Dedifferentiated amniotic fluid mesenchymal stem cell (primary cell): ENCODE measurements at regions not wholly inside any gene's neighbourhood (a gene's known extent, or its start where the extent isn't known, plus 50 kb on each side); places are given as distances from the start of the nearest gene placed in this dataset.
A peak's percentile ranks its signal among the peaks of the same experiment; 100 is the strongest.
"Not testable (repeated sequence)": the region's sequence is repeated elsewhere in the genome, so short reads cannot be mapped to it uniquely, and the experiment has no call there.

Experiments used
- DNase-seq: peaks from one replicate; pipeline ENCODE4 v3.0.0-alpha.2; 2016; ENCODE audit errors: extremely low spot score

DNA sequence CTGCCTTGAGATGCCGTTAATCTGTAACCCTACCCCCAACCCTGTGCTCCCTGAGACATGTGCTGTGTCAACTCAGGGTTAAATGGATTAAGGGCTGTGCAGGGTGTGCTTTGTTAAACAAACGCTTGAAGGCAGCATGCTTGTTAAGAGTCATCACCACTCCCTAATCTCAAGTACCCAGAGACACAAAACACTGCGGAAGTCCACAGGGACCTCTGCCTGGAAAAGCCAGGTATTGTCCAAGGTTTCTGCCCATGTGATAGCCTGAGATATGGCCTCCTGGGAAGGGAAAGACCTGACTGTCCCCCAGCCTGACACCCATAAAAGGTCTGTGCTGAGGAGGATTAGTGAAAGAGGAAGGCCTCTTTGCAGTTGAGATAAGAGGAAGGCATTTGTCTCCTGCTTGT is 270.8 kb upstream of the FRG2C start:
- not testable (repeated sequence) for DNase-seq

DNA sequence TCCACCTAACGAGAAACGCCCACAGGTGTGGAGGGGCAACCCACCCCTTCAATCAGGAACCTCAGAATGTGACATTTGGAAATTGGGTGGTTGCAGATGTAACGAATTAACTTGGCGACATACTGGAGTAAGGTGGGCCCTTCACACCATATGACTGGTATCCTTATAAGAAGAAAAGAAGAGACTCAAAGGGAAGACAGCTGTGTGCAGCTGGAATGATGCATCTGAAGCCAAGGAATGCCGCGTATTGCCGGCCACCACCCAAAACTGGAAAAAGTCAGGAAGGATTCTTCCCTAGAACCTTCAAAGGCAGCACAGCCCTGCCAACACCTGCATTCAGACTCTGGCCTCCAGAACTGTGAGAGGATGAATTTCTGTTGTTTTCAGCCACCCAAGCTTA is 270.0 kb upstream of the FRG2C start:
- not testable (repeated sequence) for DNase-seq

DNA sequence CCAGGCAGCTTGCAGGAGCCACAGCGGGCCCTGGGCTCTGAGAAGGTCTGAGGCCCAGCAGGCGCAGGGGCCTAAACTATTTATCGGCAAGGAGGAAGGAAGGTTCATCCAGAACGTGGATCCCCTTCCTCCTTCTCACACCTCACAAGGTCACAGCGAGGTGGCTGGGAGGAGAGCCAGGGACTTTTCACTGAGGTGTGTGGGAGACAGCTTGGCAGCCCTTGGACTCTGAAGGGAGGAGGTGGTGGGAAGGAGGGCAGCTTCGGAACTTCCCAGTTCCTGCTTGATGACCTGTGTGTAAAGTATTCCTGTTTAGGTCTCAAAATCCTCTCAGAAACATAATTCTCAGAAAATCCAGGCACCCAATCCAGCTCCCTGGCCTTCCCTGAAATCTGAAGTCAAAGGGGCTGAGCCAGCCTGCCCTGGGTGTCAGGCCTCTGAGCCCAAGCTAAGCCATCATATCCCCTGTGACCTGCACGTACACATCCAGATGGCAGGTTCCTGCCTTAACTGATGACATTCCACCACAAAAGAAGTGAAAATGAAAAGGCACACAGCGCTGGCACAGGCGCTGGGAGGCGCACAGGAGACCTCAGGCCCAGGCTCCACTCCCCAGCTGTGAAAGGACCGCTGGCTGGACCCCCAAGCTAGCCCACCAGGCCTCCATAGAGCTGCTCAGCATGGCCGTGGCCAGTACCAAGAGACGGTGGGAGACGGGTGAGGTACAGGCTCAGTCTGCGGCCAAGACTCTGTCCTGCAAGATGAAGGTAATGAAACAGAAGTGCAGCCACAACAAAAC is 269.4 kb upstream of the FRG2C start:
- DNase-seq = not testable (repeated sequence)

DNA sequence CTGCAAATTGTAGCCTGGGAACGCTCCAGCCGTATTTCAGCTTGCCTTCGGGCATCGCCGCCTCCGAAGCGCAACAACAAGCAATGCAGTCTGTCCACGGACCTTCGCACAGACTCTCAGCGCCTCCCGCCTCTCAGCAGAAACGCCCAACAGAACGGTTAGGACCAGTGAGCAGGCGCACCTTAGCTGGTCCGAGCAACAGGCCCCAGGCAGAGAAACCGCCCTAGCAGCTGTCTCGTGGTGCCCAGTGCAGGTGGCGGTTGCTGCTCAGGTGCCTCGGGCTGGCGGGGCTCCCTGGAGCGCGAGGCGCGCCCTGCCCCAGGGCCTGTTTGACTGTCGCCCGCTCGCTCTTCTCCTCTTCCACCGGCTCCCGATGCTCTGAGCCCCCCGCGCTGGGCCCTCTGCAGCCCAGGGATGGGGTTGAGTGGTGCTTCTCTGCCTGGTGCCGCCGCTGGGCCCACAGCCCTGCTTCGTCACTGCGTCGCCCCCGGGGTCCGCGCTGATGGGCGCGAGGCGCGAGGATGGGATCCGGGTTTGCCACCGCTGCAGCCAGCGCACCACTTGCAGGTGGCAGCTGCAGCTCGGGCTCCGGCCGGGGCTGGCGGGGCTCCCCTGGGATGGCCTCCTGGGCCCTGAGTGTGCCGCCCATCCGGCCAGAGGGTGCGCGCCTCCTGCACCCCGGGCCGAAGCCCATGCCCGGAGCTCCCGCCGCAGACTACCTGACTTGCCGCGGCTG is 268.4 kb upstream of the FRG2C start:
- DNase-seq = no peak

DNA sequence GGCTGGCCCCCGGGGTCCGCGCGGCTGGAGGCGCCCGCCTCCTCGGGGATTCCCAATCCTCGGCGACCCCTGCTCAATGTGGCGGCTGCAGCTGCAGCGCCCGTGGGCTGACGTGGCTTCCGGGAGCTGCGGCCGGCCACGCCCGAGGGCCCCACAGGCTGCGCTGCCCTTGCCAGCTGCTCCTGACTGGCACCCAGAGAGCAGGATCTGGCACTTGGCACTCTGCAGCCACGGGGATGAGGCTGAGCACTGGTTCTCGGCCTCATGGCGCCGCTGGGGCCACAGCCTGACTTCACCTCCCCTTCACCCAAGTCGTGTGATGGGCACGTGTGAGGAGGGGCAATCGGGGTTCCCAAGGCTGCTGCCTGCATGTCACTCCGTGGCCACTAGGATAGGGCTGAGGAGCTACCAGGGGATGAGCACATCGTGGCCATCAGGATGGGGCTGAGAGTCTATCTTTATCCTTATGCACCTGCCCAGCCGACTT is 267.8 kb upstream of the FRG2C start:
- DNase-seq = no peak

DNA sequence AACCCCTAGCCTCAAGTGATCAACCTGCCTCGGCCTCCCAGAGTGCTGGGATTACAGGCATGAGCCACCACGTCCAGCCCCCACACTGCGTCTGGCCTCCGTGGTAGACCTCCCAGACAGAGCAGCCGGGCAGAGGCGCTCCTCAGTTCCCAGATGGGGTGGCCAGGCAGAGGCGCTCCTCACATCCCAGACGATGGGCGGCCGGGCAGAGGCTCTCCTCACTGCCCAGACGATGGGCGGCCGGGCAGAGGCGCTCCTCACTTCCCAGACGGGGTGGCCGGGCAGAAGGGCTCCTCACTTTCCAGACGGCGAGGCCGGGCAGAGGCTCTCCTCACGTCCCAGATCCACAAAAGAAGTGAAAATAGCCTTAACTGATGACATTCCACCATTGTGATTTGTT is 266.6 kb upstream of the FRG2C start:
- DNase-seq = not testable (repeated sequence)

DNA sequence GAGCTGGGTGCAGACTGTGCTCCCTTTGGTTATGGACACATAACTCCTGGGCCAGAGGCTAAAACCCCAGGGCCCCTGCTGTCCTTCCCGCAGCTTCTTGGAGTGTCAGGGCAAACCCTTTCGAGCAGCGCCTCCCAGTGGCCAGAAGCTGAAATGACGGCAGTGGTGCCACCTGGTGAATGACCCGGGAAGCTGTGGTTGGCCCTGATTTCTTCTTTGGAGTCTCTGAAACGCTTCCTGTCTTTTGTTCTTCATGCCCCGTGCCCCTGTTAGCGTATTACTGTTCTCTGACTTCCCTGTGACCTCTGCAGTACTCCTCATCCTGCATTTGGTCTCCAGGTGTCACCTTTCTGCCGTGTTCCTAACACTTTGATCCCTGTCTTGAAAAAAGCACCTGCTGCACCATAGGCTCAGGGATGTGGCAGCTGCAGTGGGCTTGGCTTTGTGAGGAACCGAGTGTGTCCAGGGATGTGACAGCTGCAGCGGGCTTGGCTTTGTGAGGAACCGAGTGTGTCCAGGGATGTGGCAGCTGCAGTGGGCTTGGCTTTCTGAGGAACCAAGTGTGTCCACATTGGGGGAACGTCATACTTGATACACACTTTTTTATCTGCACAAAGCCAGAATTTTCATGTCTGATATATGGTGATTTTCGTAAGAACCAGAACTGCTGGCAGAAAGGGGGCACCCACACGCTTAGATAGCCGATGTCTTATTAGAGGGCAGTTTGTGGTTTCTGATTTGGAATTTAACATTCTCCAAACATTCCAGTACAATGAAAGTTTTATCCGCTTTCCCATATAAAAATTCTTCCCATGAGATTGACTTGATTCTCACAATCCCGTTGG is 241.8 kb upstream of the FRG2C start:
- DNase-seq = not testable (repeated sequence)

DNA sequence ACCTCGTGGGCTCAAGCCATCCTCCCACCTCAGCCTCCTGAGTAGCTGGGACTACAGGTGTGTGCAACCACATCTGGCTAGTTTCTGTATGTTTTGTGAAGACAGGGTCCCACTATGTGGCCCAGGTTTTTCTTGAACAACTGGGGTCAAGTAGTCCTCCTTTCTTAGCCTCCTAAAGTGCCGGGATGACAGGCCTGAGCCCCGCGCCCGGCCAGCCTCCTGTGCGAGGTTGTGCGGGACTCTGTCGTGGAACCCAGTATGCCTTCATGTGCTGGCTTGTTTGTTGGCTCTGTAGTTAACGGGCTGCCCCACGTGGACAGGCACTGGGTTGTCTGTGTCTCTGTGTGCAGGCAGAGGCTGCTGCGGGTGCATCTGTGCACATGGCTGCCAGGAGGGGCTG is 238.7 kb upstream of the FRG2C start:
- DNase-seq = not testable (repeated sequence)

DNA sequence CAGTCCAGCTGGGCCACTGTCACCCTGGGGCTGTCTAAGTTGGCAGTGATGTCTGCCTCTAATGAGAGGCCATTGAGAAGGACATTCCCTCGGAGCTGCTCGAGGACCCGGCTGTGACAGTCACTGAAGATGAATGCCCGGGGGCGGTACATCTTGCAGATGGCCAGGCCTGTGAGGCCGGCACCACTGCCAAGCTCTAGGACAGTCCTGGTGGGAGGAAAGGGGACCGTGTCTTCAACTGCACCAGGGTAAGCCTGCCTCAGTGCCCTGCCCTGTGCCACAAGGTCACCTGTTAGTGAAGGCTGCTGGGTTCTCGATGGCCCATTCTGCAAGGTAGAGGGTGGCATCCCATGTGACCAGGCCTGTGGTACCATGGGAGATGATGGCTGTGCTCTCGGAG is 236.6 kb upstream of the FRG2C start:
- DNase-seq = not testable (repeated sequence)

DNA sequence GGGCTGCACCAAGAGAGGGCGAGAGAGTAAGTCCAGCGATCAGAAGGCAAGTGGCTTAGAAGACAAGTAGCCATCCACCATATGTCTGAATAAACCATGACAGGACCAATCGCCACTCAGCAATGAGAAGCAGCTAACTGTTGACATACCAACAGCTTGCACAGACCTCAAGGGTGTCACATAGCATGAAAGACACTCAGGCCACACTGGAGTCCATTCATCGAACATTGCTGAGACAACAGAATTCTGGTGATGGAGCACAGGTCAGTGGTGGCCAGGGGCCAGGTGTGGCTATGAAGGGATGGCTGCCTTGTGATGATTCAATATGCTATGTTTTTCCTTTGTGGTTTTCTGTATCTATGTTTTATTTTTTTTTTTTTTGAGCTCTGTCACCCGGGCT is 236.2 kb upstream of the FRG2C start:
- not testable (repeated sequence) for DNase-seq

DNA sequence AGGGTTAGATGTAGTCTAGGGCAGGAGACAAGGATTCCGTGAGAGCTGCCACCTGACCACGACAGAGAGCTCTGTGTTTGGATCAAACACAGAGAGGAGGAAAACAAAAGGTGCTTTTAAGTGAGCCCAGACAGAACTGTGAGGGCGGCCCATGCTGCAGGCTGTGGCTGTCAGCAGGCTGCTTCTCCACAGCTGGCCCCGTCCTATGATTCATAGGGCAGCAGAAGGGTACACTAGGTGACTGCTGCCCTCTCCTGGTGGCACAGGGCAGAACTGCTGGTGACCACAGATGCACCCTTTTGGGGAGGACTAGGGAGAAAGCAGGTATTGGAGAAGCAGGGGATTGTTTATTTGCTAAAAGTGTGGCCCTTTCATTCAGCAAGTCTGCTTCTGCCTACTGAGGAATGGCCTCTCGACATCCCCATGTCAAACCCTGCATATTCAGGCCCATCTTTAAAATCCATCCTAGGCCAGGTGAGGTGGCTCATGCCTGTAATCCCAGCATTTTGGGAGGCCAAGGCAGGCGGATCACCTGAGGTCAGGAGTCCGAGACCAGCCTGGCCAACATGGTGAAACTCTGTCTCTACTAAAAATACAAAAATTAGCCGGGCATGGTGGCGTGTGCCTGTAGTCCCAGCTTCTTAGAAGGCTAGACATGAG is 234.4 kb upstream of the FRG2C start:
- DNase-seq = peak; percentile 55

DNA sequence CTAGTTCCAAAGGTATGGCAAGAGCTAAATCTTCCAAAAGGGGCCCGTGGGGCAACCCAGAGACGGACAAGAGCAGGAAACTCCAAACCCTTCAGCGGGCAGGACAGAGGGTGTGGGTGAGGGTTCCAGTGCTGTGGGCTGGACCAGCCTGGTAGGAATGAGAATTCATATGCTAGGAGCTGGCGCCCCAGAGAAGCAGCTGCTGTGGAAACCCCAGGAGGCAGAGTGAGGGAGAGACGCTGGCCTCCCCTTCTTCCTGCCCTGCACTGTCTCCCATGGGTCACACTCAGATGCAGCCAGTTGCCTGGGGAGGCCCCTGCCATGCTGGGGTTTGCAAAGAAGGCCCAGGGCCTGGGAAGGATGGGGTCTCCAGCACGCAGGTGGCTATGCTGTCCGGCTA is 233.7 kb upstream of the FRG2C start:
- DNase-seq = not testable (repeated sequence)

DNA sequence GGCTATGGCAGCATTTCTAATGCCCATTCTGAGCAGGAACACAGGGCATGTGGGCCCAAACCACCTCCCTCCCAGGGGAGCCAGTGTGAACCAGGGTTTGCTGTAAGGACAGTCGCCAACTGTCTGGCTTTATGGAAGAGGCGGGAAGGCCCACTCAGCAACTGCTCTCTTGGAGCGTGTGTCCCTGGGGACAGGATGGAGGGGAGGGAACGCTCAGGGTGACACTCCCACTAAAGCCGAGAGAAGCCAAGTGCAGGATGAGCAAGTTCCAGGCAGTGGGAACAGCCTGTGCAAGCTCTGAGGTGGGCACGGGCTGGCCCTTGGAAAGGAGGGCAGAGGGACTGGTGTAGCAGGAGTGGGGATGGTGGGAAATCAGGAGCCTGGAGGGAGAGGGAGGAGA is 233.0 kb upstream of the FRG2C start:
- not testable (repeated sequence) for DNase-seq

DNA sequence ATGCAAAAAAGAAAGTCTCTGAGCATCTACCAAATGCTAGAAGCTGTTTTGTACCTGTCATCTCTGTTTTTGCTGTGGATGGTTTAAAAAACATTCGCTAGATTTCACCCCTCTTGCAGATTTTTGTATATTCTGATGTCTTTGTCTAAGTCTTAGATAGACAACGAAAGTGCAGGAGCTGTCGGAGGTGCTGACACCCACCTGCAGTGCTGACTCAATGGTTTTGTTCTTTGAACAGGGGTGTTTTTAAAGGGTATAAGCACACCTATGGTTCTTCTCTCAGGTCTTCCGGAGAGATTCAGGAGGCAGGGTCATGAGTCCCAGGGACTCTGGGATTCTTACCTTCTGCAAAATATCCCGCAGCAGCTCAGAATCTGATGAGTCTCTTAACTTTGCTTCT is 231.7 kb upstream of the FRG2C start:
- DNase-seq = not testable (repeated sequence)

DNA sequence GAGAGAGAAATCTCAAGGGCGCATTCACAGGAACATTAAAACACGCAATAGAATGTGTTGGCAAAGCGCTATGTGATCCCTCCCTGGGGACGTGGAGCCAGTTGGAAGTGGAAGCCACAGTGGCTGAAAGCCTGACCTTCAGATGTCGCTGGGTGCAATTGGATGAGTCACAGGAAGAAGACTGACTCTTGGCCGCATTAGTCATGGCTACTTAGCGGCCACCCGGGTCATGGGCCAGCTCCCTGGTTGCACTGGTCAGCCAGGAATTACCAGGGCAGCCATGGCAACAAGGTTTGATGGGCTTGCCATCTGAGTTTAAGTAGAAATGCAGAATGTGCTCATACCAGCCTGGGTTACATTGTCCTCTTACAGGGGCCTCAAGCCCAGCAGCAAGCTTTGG is 231.2 kb upstream of the FRG2C start:
- DNase-seq = peak; percentile 67

DNA sequence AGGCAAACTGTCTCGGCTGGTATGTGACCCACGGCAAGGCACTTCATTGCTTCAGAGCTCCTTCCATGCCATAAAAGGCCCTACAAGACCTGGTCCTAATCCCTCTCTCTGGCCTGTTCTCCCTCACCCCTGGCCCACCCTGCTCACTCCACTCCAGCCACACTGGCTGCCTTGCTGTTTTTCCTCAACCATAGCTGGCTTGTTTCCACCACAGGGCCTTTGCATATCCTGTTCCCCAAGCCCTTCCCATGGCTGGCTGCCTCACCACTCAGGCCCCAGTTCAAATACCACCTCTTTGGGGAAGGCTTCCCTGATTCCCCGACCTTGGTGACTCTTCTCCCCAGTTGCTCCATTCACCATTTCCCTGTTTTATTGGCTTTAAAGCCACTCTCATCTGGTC is 230.8 kb upstream of the FRG2C start:
- not testable (repeated sequence) for DNase-seq

DNA sequence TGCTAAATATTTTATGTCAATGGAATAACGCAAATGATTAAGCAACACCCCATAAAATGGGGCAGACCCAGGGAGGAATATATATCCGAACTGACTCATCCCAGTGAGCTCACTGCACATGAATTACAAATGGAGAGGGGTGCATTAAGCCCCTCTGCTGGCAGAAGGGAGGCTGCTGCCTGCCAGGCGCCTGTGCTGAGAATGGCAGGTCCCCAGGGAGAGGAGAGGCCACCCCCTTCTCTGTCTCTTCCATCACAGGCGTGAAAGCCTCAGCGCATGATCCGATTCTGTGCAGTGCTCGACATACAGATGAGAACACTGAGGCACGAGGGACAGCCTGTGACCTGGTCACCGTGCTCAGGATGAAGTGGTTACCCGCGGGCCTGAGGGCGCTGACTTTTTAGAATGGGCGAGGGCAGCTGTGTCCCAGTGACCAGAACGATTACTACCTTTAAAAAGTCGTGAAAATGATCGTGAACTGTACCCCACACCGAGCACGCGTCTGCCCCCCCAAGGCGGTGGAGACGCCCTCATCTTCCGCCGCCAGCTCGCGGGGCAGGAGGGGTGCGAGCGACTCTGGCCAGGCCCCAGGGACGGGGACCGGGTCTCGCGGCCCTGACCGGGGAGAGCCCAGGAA is 229.7 kb upstream of the FRG2C start:
- not testable (repeated sequence) for DNase-seq

DNA sequence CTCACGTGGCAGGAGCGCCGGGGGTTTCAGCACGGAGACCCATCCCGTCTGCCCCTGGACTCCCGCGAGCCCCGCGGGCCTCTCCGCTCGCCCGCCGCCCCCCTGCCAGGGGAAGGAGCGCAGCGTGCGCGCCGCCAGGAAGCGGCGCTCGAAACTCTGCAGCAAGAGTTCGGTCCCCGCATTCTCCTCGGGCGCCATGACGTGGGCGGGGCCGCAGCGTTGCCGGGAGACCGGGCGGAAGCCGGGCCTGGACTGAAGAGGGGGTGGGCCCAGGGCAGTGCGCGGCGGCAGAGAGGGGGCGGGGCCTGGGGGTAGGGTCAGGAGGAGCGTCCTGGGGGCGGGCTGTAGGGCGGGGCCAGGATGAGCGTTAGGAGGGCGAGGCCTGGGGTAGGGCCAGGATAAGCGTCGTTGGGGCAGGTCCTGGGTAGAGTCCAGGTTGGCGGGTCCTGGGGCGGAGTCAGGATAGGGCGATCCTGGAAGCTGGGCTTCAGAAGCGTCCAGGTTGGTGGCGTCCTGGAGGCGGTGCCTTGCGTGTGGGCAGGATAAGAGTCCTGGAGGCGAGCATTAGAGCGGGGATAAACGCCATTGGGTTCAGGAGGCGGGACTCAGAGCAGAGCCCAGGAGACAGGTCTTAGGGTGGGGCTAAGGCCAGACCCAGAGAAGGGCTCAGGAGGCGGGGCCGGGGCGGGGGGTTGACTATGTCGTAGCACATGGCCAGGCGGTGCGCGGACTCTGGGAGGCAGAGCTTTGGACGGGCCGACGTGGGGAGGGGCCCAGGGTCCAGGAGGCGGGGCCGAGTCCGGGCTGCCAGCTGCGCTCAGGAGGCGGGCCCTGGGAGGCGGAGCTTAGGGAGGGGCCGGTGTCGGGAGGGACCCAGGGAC is 229.0 kb upstream of the FRG2C start:
- DNase-seq = peak; percentile 96

DNA sequence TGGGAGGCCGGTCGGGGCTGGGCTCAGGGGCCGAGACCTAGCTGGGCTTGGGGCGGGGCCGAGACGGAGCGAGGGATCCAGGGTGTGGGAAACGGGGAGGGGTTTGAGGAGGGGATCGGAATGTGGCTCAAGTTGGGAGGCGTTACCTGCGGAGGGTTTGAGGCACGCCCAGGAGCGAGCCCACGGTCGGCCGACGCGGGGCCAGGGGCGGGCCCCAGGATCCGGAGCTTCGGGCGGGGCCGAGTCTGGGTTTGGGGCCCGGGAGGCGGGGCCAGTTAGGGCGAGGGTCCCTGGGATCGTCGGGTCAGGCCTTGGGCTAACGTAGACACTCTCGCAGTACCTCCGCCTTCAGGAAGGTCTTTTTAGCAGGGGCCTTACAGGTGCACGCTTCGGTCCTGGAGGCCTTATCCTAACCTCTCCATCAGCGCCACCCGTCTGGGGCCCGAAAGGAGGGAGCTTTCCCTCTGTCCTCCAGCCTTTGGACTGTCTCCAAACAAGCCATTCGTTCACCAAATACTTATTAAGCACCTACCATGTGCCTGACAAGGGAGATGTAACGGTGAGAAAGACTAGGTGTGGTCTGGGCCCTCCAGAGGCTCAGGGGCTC is 228.2 kb upstream of the FRG2C start:
- DNase-seq = peak; percentile 14

DNA sequence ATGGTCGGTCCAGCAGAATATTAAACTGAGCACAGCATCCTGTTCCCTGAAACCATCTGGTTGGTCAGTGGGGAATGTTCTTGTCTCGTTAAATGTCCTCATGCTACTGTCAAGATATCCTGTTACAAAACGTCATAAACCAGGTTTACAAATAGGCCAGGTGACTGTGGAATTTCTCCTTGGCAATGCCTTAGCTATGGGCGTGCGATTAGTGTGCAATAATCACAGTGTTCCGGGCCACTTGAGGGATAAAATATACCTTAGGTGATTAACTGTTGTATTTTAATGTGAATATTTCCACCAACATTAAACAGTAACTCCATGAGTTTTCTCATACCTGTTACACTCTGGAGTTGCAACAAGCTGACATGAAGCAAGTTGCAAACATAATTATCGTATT is 223.1 kb upstream of the FRG2C start:
- DNase-seq = not testable (repeated sequence)
